ENCODE measurements at regions not wholly inside any gene's neighbourhood (a gene's known extent, or its start where the extent isn't known, plus 50 kb on each side); places are given as distances from the start of the nearest gene placed in this dataset.

DNA sequence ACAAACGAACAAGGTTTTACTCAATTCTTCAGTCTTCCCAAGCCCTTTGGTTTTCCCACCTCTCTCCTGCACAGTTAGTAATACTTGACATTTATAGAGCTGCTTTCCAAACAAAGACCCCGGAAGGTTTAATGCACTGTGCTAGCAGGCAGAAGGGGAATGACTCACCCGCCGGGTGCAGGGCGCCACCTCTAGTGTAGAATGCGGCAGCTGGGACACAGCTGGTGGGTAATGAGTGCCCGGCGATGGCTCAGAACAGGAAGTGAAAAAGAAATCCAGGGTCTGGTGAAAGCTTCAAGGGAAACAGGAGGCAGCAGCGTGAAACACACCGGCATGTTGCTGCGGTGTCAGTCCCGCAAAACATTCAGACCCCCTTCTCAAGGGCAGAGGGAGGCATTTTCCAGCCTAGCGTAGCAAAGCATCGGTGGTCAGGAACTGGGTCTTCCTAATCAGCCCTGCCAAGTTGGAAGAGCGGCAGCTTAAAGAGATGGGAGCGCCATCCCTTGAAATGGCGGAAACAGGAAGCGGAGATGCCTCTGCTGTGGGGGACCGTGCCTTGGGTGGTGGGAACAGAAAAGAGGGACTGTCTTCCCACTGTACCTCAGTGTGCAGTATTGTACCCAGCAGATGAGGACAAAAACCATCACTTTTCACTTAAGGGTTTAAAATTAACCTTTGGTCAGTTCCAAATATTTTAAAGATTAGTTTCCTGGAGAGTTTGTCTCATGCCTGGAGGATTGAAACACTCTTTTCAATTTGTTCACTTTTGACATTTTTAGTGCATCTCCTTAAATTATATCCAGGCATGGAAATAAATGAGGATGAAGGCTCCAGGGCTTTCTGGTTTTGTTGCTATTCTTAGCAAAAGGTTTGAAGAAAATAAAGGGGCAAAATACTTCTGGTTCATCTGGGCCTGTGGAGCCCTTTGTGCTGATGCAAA is 160.7 kb upstream of the MCTP2 start:
- TF ChIP-seq, protein P1, sequence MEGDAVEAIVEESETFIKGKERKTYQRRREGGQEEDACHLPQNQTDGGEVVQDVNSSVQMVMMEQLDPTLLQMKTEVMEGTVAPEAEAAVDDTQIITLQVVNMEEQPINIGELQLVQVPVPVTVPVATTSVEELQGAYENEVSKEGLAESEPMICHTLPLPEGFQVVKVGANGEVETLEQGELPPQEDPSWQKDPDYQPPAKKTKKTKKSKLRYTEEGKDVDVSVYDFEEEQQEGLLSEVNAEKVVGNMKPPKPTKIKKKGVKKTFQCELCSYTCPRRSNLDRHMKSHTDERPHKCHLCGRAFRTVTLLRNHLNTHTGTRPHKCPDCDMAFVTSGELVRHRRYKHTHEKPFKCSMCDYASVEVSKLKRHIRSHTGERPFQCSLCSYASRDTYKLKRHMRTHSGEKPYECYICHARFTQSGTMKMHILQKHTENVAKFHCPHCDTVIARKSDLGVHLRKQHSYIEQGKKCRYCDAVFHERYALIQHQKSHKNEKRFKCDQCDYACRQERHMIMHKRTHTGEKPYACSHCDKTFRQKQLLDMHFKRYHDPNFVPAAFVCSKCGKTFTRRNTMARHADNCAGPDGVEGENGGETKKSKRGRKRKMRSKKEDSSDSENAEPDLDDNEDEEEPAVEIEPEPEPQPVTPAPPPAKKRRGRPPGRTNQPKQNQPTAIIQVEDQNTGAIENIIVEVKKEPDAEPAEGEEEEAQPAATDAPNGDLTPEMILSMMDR (IDR thresholded peaks at IDR 0.05): no peak
- TF ChIP-seq POLR2A (IDR thresholded peaks at IDR 0.05): no peak
